Stomach (tissue), 4 donors: ENCODE measurements at regions not wholly inside any gene's neighbourhood (a gene's known extent, or its start where the extent isn't known, plus 50 kb on each side); places are given as distances from the start of the nearest gene placed in this dataset.

Source experiments
- EP300 ChIP-seq: sonication (generic); formaldehyde crosslinking; IDR thresholded peaks from one replicate; pipeline ENCODE4 v1.6.1; 2017; ENCODE audit warnings: antibody characterized with exemption
- POLR2A ChIP-seq, 4 donors: fragments of 450-650 bp; IDR thresholded peaks; one replicate each; pipeline ENCODE4 v1.6.1; 2016; ENCODE audit warnings: antibody characterized with exemption in 4 of 4, control low read depth in 2 of 4, mild to moderate bottlenecking in 1 of 4, moderate library complexity in 1 of 4
- TF ChIP-seq, protein P1 (sequence below), 7 experiments: fragments of 450-650 bp in 4 of 7; fragments of 200-600 bp in 3 of 7; sonication (generic) in 3 of 7; IDR thresholded peaks; one replicate each; pipeline ENCODE4 v1.5.1; 2016 to 2019; ENCODE audit warnings: antibody characterized with exemption in 7 of 7, control low read depth in 2 of 7, mild to moderate bottlenecking in 1 of 7

DNA sequence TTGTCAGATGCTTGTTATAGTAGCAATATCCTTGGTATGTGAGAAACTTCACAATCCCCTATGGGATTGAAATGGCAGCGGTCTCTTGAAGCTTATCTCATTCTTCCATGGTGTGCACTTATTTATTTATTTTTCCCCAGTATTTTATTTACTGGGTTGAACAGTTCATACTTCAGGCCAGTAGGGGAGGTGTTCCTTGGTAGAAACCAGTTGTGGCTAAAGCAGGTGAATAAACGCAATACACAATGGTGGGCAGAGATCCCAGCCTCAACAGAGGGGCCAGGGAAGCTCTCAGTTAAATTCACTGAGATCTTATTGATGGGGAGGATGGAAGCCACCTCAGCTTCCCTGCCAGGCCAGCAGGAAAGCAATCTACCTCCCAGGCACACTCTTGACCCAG lies 93.7 kb upstream of the SRD5A2 start:
- TF ChIP-seq, protein P1, sequence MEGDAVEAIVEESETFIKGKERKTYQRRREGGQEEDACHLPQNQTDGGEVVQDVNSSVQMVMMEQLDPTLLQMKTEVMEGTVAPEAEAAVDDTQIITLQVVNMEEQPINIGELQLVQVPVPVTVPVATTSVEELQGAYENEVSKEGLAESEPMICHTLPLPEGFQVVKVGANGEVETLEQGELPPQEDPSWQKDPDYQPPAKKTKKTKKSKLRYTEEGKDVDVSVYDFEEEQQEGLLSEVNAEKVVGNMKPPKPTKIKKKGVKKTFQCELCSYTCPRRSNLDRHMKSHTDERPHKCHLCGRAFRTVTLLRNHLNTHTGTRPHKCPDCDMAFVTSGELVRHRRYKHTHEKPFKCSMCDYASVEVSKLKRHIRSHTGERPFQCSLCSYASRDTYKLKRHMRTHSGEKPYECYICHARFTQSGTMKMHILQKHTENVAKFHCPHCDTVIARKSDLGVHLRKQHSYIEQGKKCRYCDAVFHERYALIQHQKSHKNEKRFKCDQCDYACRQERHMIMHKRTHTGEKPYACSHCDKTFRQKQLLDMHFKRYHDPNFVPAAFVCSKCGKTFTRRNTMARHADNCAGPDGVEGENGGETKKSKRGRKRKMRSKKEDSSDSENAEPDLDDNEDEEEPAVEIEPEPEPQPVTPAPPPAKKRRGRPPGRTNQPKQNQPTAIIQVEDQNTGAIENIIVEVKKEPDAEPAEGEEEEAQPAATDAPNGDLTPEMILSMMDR (IDR thresholded peaks at IDR 0.05) = no peak
- no peak for TF ChIP-seq POLR2A (IDR thresholded peaks at IDR 0.05)
- no peak for TF ChIP-seq EP300
